ENCODE measurements at regions not wholly inside any gene's neighbourhood (a gene's known extent, or its start where the extent isn't known, plus 50 kb on each side); places are given as distances from the start of the nearest gene placed in this dataset.

GRCh38 chr10:111532139-111532538 is 455.3 kb downstream of the ADRA2A start:
- intact Hi-C loops (cut with micrococcal nuclease), result no loop called here
- ATAC-seq (peak; percentile 30), DNase-seq (no peak)

- no peak for ATAC-seq
- intact Hi-C loops (cut with micrococcal nuclease), result no loop called here
- DNase-seq, result no peak
Measured at GRCh38 chr10:111539246-111539645, 462.4 kb downstream of the ADRA2A start.

GRCh38 chr10:111543854-111544253 is 467.0 kb downstream of the ADRA2A start:
- no peak for ATAC-seq
- intact Hi-C loops (cut with micrococcal nuclease), result no loop called here
- DNase-seq, result no peak

- intact Hi-C loops (cut with micrococcal nuclease), result no loop called here
- ATAC-seq (no peak), DNase-seq (no peak)
Measured at GRCh38 chr10:111545861-111546605, 469.2 kb downstream of the ADRA2A start.

- DNase-seq, result no peak
- intact Hi-C loops (cut with micrococcal nuclease), result no loop called here
- ATAC-seq, result no peak
Measured at GRCh38 chr10:111548084-111548726, 471.4 kb downstream of the ADRA2A start.

- ATAC-seq (no peak), DNase-seq (no peak)
- intact Hi-C loops (cut with micrococcal nuclease), result no loop called here
Measured at GRCh38 chr10:111551001-111551400, 474.2 kb downstream of the ADRA2A start.

GRCh38 chr10:111556666-111557065 is 479.8 kb downstream of the ADRA2A start:
- intact Hi-C loops (cut with micrococcal nuclease), result no loop called here
- ATAC-seq (no peak), DNase-seq (no peak)

GRCh38 chr10:111558211-111558610 is 481.4 kb downstream of the ADRA2A start:
- no peak for DNase-seq
- no peak for ATAC-seq
- intact Hi-C loops (cut with micrococcal nuclease), result no loop called here

GRCh38 chr10:111560027-111560426 is 483.2 kb downstream of the ADRA2A start:
- ATAC-seq, result no peak
- DNase-seq, result no peak
- intact Hi-C loops (cut with micrococcal nuclease), result no loop called here

- ATAC-seq (no peak), DNase-seq (no peak)
- intact Hi-C loops (cut with micrococcal nuclease), result no loop called here
Measured at GRCh38 chr10:111561124-111561523, 484.3 kb downstream of the ADRA2A start.

- DNase-seq (no peak), ATAC-seq (no peak)
- intact Hi-C loops (cut with micrococcal nuclease), result no loop called here
Measured at GRCh38 chr10:111565542-111565941, 488.7 kb downstream of the ADRA2A start.

GRCh38 chr10:111578076-111578475 is 501.2 kb downstream of the ADRA2A start:
- no peak for ATAC-seq
- intact Hi-C loops (cut with micrococcal nuclease), result no loop called here
- no peak for DNase-seq

GRCh38 chr10:111579473-111579872 is 502.6 kb downstream of the ADRA2A start:
- intact Hi-C loops (cut with micrococcal nuclease), result no loop called here
- DNase-seq (no peak), ATAC-seq (no peak)

- ATAC-seq, result no peak
- intact Hi-C loops (cut with micrococcal nuclease), result no loop called here
- no peak for DNase-seq
Measured at GRCh38 chr10:111590703-111591102, 513.9 kb downstream of the ADRA2A start.

- intact Hi-C loops (cut with micrococcal nuclease), result no loop called here
- DNase-seq (no peak), ATAC-seq (no peak)
Measured at GRCh38 chr10:111593578-111593977, 516.7 kb downstream of the ADRA2A start.

GRCh38 chr10:111595173-111595572 is 518.3 kb downstream of the ADRA2A start:
- DNase-seq, result no peak
- intact Hi-C loops (cut with micrococcal nuclease), result no loop called here
- ATAC-seq, result no peak

- intact Hi-C loops (cut with micrococcal nuclease), result no loop called here
- DNase-seq (no peak), ATAC-seq (peak; percentile 71)
Measured at GRCh38 chr10:111598433-111599059, 521.7 kb downstream of the ADRA2A start.

- DNase-seq (no peak), ATAC-seq (no peak)
- intact Hi-C loops (cut with micrococcal nuclease), result no loop called here
Measured at GRCh38 chr10:111599943-111600342, 523.1 kb downstream of the ADRA2A start.

- intact Hi-C loops (cut with micrococcal nuclease), result no loop called here
- ATAC-seq, result peak; percentile 39
- DNase-seq, result peak; percentile 30
Measured at GRCh38 chr10:111600772-111601171, 523.9 kb downstream of the ADRA2A start.

GRCh38 chr10:111612273-111612672 is 535.4 kb downstream of the ADRA2A start:
- intact Hi-C loops (cut with micrococcal nuclease), result no loop called here
- no peak for ATAC-seq
- DNase-seq, result no peak

- no peak for ATAC-seq
- intact Hi-C loops (cut with micrococcal nuclease), result no loop called here
- no peak for DNase-seq
Measured at GRCh38 chr10:111634191-111634590, 549.4 kb downstream of the GPAM start.
